Thoracic aorta (tissue), 2 donors: ENCODE measurements at regions not wholly inside any gene's neighbourhood (a gene's known extent, or its start where the extent isn't known, plus 50 kb on each side); places are given as distances from the start of the nearest gene placed in this dataset.

ENCODE experiments used
- ATAC-seq: fragments of 150-250 bp; one replicate; pipeline ENCODE4 v1.8.0; 2017; ENCODE audit warnings: low read depth; ENCODE audit not compliant: insufficient number of reproducible peaks, low FRiP score
- DNase-seq: peaks from one replicate; pipeline ENCODE4 v3.0.0-alpha.2; 2020; ENCODE audit warnings: low spot score
- H3K27ac ChIP-seq, 2 donors: fragments of 200-600 bp; sonication (generic); 1 replicate in 1 of 2; 2 replicates in 1 of 2; pipeline ENCODE4 v1.5.1; 2016; ENCODE audit warnings: mild to moderate bottlenecking in 2 of 2, moderate library complexity in 2 of 2
- H3K27me3 ChIP-seq: fragments of 200-600 bp; sonication (generic); replicated peaks from 2 replicates; pipeline ENCODE4 v1.6.0; 2016; ENCODE audit warnings: mild to moderate bottlenecking; ENCODE audit not compliant: insufficient read depth
- H3K36me3 ChIP-seq: fragments of 200-600 bp; sonication (generic); one replicate; pipeline ENCODE4 v1.5.1; 2016
- H3K4me1 ChIP-seq, 2 donors: fragments of 200-600 bp; sonication (generic); 1 replicate in 1 of 2; 2 replicates in 1 of 2; pipeline versions ENCODE4 v1.5.1 to v1.6.0; 2016; ENCODE audit warnings: low read depth in 2 of 2, mild to moderate bottlenecking in 1 of 2; ENCODE audit not compliant: control insufficient read depth in 1 of 2
- H3K4me3 ChIP-seq: fragments of 200-600 bp; sonication (generic); 2 replicates; pipeline ENCODE4 v1.5.1; 2016; ENCODE audit warnings: mild to moderate bottlenecking
- H3K9me3 ChIP-seq: fragments of 200-600 bp; sonication (generic); 2 replicates; pipeline ENCODE4 v1.5.1; 2016
- CTCF ChIP-seq: fragments of 200-600 bp; sonication (generic); IDR thresholded peaks from one replicate; pipeline ENCODE4 v1.5.1; 2019; ENCODE audit warnings: antibody characterized with exemption

GRCh38 chr13:106352850-106353249 is 182.6 kb downstream of the EFNB2 start:
- Histone ChIP-seq H3K9me3 (no peaks in the 10 kb centered on the region), H3K4me1 (peaks cover 7 to 16% of the 10 kb centered on the region in 2 donors), H3K4me3 (no peak overlapping the region), H3K27me3 (no peaks in the 10 kb centered on the region), H3K27ac (no peak overlapping the region), H3K36me3 (no peaks in the 10 kb centered on the region)
- no peak for DNase-seq
- no peak for TF ChIP-seq CTCF
- ATAC-seq = no peak

GRCh38 chr13:106351251-106351650 is 184.2 kb downstream of the EFNB2 start:
- DNase-seq (no peak), ATAC-seq (no peak)
- no peak for TF ChIP-seq CTCF
- H3K4me3 ChIP-seq = no peak overlapping the region
- H3K27me3 ChIP-seq = no peaks in the 10 kb centered on the region
- H3K9me3 ChIP-seq = no peaks in the 10 kb centered on the region
- H3K4me1 ChIP-seq = peaks cover 7 to 16% of the 10 kb centered on the region in 2 donors
- H3K27ac ChIP-seq = no peak overlapping the region
- H3K36me3 ChIP-seq = no peaks in the 10 kb centered on the region

GRCh38 chr13:106350208-106350607 is 185.3 kb downstream of the EFNB2 start:
- TF ChIP-seq CTCF = no peak
- DNase-seq = no peak
- H3K9me3 ChIP-seq = no peaks in the 10 kb centered on the region
- H3K4me3 ChIP-seq = no peak overlapping the region
- peaks cover 7 to 16% of the 10 kb centered on the region in 2 donors for H3K4me1 ChIP-seq
- H3K27ac ChIP-seq = no peak overlapping the region
- H3K36me3 ChIP-seq = no peaks in the 10 kb centered on the region
- H3K27me3 ChIP-seq = no peaks in the 10 kb centered on the region
- ATAC-seq = no peak

- DNase-seq (no peak), ATAC-seq (no peak)
- peaks cover 7 to 16% of the 10 kb centered on the region in 2 donors for H3K4me1 ChIP-seq
- no peaks in the 10 kb centered on the region for H3K36me3 ChIP-seq
- H3K27ac ChIP-seq = no peak overlapping the region
- no peak for TF ChIP-seq CTCF
- H3K9me3 ChIP-seq = no peaks in the 10 kb centered on the region
- H3K4me3 ChIP-seq = peak overlapping the region; percentile 67
- no peaks in the 10 kb centered on the region for H3K27me3 ChIP-seq
These were observed 186.2 kb downstream of the EFNB2 start for GRCh38 chr13:106349080-106349931.

GRCh38 chr13:106348075-106348840 is 187.2 kb downstream of the EFNB2 start:
- no peak for ATAC-seq
- no peaks in the 10 kb centered on the region for H3K36me3 ChIP-seq
- no peak overlapping the region for H3K27ac ChIP-seq
- no peaks in the 10 kb centered on the region for H3K27me3 ChIP-seq
- H3K4me1 ChIP-seq = peaks cover 7 to 16% of the 10 kb centered on the region in 2 donors
- no peak for DNase-seq
- TF ChIP-seq CTCF = no peak
- peak overlapping the region; percentile 67 for H3K4me3 ChIP-seq
- no peaks in the 10 kb centered on the region for H3K9me3 ChIP-seq
